Ishikawa (cell line): ENCODE measurements at regions not wholly inside any gene's neighbourhood (a gene's known extent, or its start where the extent isn't known, plus 50 kb on each side); places are given as distances from the start of the nearest gene placed in this dataset.

Source experiments
- CEBPB ChIP-seq: IDR thresholded peaks from 2 replicates; pipeline ENCODE4 v1.6.1; 2012
- CREB1 ChIP-seq: IDR thresholded peaks from 2 replicates; pipeline ENCODE4 v1.6.1; 2012; ENCODE audit warnings: low read depth
- EGR1 ChIP-seq: IDR thresholded peaks from 2 replicates; pipeline ENCODE4 v1.6.1; 2012
- EP300 ChIP-seq: IDR thresholded peaks from 2 replicates; pipeline ENCODE4 v1.6.1; 2012; ENCODE audit warnings: borderline replicate concordance
- FOXM1 ChIP-seq: IDR thresholded peaks from 2 replicates; pipeline ENCODE4 v1.6.1; 2012; ENCODE audit warnings: low read depth, borderline replicate concordance
- NFIC ChIP-seq: IDR thresholded peaks from 2 replicates; pipeline ENCODE4 v1.6.1; 2012
- RAD21 ChIP-seq: IDR thresholded peaks from 2 replicates; pipeline ENCODE4 v1.6.1; 2012; ENCODE audit warnings: low read depth
- TAF1 ChIP-seq: IDR thresholded peaks from 2 replicates; pipeline ENCODE4 v1.6.1; 2012; ENCODE audit warnings: low read depth, mild to moderate bottlenecking
- TCF12 ChIP-seq: IDR thresholded peaks from 2 replicates; pipeline ENCODE4 v1.6.1; 2012; ENCODE audit warnings: low read depth
- TEAD4 ChIP-seq: IDR thresholded peaks from 2 replicates; pipeline ENCODE4 v1.6.1; 2012
- YY1 ChIP-seq: IDR thresholded peaks from 2 replicates; pipeline ENCODE4 v1.6.1; 2012; ENCODE audit warnings: low read depth
- ZBTB7A ChIP-seq: IDR thresholded peaks from 2 replicates; pipeline ENCODE4 v1.6.1; 2012; ENCODE audit warnings: low read depth
- TF ChIP-seq, protein P1 (sequence below): IDR thresholded peaks from 2 replicates; pipeline ENCODE4 v1.6.1; 2012
- TF ChIP-seq, protein P2 (sequence below): IDR thresholded peaks from 2 replicates; pipeline ENCODE4 v1.6.1; 2012; ENCODE audit warnings: low read depth, mild to moderate bottlenecking
- TF ChIP-seq, protein P3 (sequence below): IDR thresholded peaks from 2 replicates; pipeline ENCODE4 v1.6.1; 2012

DNA sequence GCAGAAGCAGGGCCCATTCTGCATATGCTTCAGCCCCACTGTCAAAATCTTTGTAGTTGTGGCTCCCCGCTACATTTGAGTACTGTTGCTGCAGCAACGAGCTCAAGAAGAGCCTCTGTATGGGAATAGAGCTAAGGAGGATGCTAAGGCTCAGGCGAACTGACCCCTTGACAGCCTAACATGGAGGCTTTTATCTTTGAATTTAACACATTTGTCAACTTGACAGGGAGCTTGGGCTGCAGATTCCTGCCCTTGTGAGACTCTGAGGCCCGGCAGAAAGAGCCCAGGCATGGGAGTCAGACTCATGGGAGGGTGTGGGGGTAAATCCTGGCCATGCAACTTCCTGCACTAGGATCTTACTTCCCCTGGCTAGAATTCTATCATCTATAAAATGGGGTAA is 278.7 kb upstream of the CITED2 start:
- TF ChIP-seq FOXM1: no peak
- no peak for TF ChIP-seq EP300
- no peak for TF ChIP-seq RAD21
- TF ChIP-seq TAF1: no peak

DNA sequence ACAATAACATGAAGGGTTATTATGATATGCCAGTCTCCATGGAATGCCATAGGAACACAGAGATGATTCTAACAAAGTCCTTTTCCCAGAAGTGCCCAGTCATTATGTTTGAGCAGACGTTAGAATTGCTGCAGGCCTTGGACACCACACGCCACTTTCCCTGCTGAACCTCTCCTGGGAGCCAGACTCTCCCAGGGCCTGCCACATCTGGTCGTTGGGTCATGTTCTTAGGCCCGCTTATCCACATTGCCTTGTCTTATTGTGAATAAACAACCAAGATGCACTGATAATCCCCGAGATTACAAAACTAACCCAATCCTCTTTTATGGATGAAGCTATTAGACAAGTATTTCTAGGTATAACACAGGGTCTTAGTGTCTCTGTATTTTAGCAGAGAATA is 276.5 kb upstream of the CITED2 start:
- TF ChIP-seq, protein P1, sequence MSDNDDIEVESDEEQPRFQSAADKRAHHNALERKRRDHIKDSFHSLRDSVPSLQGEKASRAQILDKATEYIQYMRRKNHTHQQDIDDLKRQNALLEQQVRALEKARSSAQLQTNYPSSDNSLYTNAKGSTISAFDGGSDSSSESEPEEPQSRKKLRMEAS: no peak
- TF ChIP-seq TCF12 (no peak), YY1 (no peak), FOXM1 (no peak), TEAD4 (no peak), EP300 (no peak), TAF1 (no peak), CEBPB (no peak), CREB1 (no peak), EGR1 (no peak)
- TF ChIP-seq, protein P2, sequence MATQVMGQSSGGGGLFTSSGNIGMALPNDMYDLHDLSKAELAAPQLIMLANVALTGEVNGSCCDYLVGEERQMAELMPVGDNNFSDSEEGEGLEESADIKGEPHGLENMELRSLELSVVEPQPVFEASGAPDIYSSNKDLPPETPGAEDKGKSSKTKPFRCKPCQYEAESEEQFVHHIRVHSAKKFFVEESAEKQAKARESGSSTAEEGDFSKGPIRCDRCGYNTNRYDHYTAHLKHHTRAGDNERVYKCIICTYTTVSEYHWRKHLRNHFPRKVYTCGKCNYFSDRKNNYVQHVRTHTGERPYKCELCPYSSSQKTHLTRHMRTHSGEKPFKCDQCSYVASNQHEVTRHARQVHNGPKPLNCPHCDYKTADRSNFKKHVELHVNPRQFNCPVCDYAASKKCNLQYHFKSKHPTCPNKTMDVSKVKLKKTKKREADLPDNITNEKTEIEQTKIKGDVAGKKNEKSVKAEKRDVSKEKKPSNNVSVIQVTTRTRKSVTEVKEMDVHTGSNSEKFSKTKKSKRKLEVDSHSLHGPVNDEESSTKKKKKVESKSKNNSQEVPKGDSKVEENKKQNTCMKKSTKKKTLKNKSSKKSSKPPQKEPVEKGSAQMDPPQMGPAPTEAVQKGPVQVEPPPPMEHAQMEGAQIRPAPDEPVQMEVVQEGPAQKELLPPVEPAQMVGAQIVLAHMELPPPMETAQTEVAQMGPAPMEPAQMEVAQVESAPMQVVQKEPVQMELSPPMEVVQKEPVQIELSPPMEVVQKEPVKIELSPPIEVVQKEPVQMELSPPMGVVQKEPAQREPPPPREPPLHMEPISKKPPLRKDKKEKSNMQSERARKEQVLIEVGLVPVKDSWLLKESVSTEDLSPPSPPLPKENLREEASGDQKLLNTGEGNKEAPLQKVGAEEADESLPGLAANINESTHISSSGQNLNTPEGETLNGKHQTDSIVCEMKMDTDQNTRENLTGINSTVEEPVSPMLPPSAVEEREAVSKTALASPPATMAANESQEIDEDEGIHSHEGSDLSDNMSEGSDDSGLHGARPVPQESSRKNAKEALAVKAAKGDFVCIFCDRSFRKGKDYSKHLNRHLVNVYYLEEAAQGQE: no peak

DNA sequence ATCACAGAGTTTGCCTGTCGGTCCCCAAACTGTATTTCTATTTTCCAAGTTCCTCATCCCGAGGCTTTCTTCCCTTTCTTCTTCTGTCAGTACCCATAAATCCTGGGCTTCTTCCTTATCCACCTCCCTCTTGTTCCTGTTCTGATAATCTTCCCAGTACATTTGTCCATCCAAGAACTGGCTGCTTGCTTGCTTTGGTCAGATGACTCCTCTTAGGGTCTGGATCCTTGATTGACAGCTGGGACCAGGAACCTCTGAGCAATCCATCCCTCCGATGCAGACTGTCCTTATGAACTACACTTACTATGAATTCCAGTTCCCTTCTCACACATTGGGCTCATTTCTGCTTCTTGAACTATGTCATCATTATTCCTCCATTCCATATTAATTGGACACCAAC is 275.3 kb upstream of the CITED2 start:
- no peak for TF ChIP-seq TCF12
- TF ChIP-seq NFIC: no peak
- TF ChIP-seq CREB1: no peak
- no peak for TF ChIP-seq ZBTB7A
- no peak for TF ChIP-seq TAF1
- TF ChIP-seq, protein P1: no peak
- no peak for TF ChIP-seq FOXM1
- TF ChIP-seq, protein P3, sequence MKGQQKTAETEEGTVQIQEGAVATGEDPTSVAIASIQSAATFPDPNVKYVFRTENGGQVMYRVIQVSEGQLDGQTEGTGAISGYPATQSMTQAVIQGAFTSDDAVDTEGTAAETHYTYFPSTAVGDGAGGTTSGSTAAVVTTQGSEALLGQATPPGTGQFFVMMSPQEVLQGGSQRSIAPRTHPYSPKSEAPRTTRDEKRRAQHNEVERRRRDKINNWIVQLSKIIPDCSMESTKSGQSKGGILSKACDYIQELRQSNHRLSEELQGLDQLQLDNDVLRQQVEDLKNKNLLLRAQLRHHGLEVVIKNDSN: no peak

DNA sequence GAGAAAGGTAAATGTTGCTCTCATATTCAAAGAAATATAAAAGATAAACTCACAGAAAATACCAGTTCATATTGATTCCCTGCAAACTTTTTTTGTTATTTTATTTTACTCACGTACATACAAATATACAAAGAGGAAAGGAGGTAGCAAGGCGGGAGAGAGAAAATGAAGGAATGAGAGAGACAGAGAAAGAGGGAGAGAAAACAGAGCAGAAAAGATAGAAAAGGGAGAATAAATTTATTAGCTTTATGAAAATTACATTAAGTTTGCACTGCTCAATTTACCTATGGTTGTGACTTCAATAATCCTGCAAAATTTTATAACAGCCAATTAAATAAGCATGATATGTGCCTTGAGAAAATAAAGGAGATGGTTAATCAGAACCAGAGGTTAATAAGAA is 274.7 kb upstream of the CITED2 start:
- TF ChIP-seq YY1 (no peak), CEBPB (no peak), NFIC (no peak), RAD21 (no peak), EP300 (no peak), CREB1 (no peak), TEAD4 (no peak), TAF1 (no peak)
- TF ChIP-seq, protein P1: no peak
- TF ChIP-seq, protein P3: no peak

DNA sequence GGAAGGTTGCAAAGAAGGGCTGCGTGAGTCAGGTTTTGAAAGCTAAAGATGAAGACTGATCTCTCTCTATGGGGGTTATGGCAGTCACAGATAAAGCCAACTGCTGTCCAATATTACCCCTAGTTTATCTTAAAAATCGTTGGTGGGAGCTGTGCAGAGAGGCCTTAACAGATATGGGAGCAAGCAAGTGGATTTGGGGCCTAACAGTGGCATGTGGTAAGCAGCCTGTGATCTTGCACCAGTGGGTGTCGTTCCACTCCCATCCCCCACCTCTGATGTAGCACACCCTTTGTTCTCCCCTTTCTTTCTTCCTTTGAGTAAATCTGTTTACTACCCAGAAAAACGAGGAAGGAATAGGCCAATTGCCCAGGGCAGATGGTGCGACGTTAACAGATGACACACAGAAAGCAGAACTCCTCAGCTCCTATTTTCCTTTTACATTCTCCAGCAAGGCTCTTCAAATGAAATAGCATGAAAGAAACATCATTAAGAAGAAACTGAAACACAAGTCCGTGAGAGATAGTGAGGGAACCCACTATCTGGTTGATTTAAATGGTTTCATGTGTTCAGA is 274.1 kb upstream of the CITED2 start:
- no peak for TF ChIP-seq NFIC
- no peak for TF ChIP-seq RAD21
- TF ChIP-seq EGR1: no peak
- TF ChIP-seq TAF1: no peak
- TF ChIP-seq YY1: no peak
- TF ChIP-seq, protein P2: no peak
- TF ChIP-seq CEBPB: no peak
- TF ChIP-seq, protein P1: no peak
- TF ChIP-seq, protein P3: no peak
- TF ChIP-seq ZBTB7A: no peak
- TF ChIP-seq EP300: no peak
- TF ChIP-seq TCF12: no peak
